ENCODE measurements at regions not wholly inside any gene's neighbourhood (a gene's known extent, or its start where the extent isn't known, plus 50 kb on each side); places are given as distances from the start of the nearest gene placed in this dataset.
"Not testable (repeated sequence)": the region's sequence is repeated elsewhere in the genome, so short reads cannot be mapped to it uniquely, and the experiment has no call there.

- no peak for DNase-seq (ENCODE audit: low spot score)
- peaks cover 0 to 5% of the 10 kb centered on the region in 2 donors for H3K9me3 ChIP-seq
- H3K4me3 ChIP-seq = no peak overlapping the region
- TF ChIP-seq CTCF (IDR thresholded peaks at IDR 0.05) = no peak
- H3K4me1 ChIP-seq = no peaks in the 10 kb centered on the region
- no peaks in the 10 kb centered on the region for H3K36me3 ChIP-seq
- H3K27ac ChIP-seq = no peak overlapping the region
- no peaks in the 10 kb centered on the region for H3K27me3 ChIP-seq
Observed at GRCh38 chr16:60107871-60108270, 1373.8 kb upstream of the GOT2 start.

- no peak for TF ChIP-seq CTCF (IDR thresholded peaks at IDR 0.05)
- Histone ChIP-seq H3K4me1 (no peaks in the 10 kb centered on the region), H3K27me3 (no peaks in the 10 kb centered on the region), H3K36me3 (no peaks in the 10 kb centered on the region), H3K27ac (no peak overlapping the region), H3K4me3 (no peak overlapping the region), H3K9me3 (peaks cover 0 to 5% of the 10 kb centered on the region in 2 donors)
- DNase-seq (ENCODE audit: low spot score) = no peak
Observed at GRCh38 chr16:60107437-60107836, 1373.3 kb upstream of the GOT2 start.

GRCh38 chr16:60100371-60100770 is 1366.3 kb upstream of the GOT2 start:
- H3K4me3 ChIP-seq = no peak overlapping the region
- H3K27ac ChIP-seq = no peak overlapping the region
- H3K4me1 ChIP-seq = no peaks in the 10 kb centered on the region
- DNase-seq (ENCODE audit: low spot score) = no peak
- peaks cover 0 to 11% of the 10 kb centered on the region in 2 donors for H3K9me3 ChIP-seq
- H3K36me3 ChIP-seq = no peaks in the 10 kb centered on the region
- no peak for TF ChIP-seq CTCF (IDR thresholded peaks at IDR 0.05)
- H3K27me3 ChIP-seq = no peaks in the 10 kb centered on the region

- Histone ChIP-seq H3K36me3 (no peaks in the 10 kb centered on the region), H3K4me1 (no peaks in the 10 kb centered on the region), H3K27ac (no peak overlapping the region), H3K4me3 (no peak overlapping the region), H3K27me3 (no peaks in the 10 kb centered on the region), H3K9me3 (no peaks in the 10 kb centered on the region)
- no peak for DNase-seq (ENCODE audit: low spot score)
- TF ChIP-seq CTCF (IDR thresholded peaks at IDR 0.05) = no peak
Observed at GRCh38 chr16:60091529-60091928, 1357.4 kb upstream of the GOT2 start.

GRCh38 chr16:60091071-60091470 is 1357.0 kb upstream of the GOT2 start:
- H3K9me3 ChIP-seq = no peaks in the 10 kb centered on the region
- H3K27me3 ChIP-seq = no peaks in the 10 kb centered on the region
- TF ChIP-seq CTCF (IDR thresholded peaks at IDR 0.05) = no peak
- no peak for DNase-seq (ENCODE audit: low spot score)
- H3K36me3 ChIP-seq = no peaks in the 10 kb centered on the region
- H3K4me1 ChIP-seq = no peaks in the 10 kb centered on the region
- no peak overlapping the region for H3K4me3 ChIP-seq
- H3K27ac ChIP-seq = no peak overlapping the region

- Histone ChIP-seq H3K27ac (no peak overlapping the region), H3K4me3 (no peak overlapping the region), H3K36me3 (no peaks in the 10 kb centered on the region), H3K4me1 (no peaks in the 10 kb centered on the region), H3K9me3 (no peaks in the 10 kb centered on the region), H3K27me3 (no peaks in the 10 kb centered on the region)
- TF ChIP-seq CTCF (IDR thresholded peaks at IDR 0.05) = no peak
- DNase-seq (ENCODE audit: low spot score) = no peak
Observed at GRCh38 chr16:60087530-60087929, 1353.4 kb upstream of the GOT2 start.

- DNase-seq (ENCODE audit: low spot score); H3K27ac ChIP-seq; H3K36me3 ChIP-seq; H3K4me1 ChIP-seq; H3K27me3 ChIP-seq; H3K9me3 ChIP-seq; H3K4me3 ChIP-seq: not testable (repeated sequence)
Observed at GRCh38 chr16:60078819-60079218, 1344.7 kb upstream of the GOT2 start.
